ENCODE measurements at regions not wholly inside any gene's neighbourhood (a gene's known extent, or its start where the extent isn't known, plus 50 kb on each side); places are given as distances from the start of the nearest gene placed in this dataset.

- intact Hi-C loops (cut with micrococcal nuclease) = no loop called here
- Histone ChIP-seq H3K4me3 (replicated peaks in 1 of 3; ENCODE audit: low read depth in 2 of 3, low read length in 3 of 3) (no peak overlapping the region), H3K79me2 (ENCODE audit: insufficient read depth, low read length) (no peaks in the 10 kb centered on the region), H3K9me3 (replicated peaks in 1 of 2; ENCODE audit: control insufficient read depth in 1 of 2, insufficient read depth in 1 of 2, low read length in 2 of 2) (peaks cover 0 to 8% of the 10 kb centered on the region in 2 donors), H3K36me3 (replicated peaks in 1 of 2; ENCODE audit: control insufficient read depth in 1 of 2, insufficient read depth in 2 of 2, low read length in 2 of 2) (no peaks in the 10 kb centered on the region), H3K4me2 (replicated peaks; ENCODE audit: extremely low read depth, low read length, poor library complexity, severe bottlenecking) (no peak overlapping the region), H3K27ac (ENCODE audit: low read depth in 1 of 2, low read length in 2 of 2) (no peak overlapping the region), H3K27me3 (ENCODE audit: control insufficient read depth in 2 of 2, insufficient read depth in 2 of 2, low read length in 2 of 2) (no peaks in the 10 kb centered on the region), H2AFZ (ENCODE audit: insufficient read depth, low read depth, low read length, poor library complexity, severe bottlenecking) (no peak overlapping the region), H3K9ac (ENCODE audit: insufficient read depth, low read length, poor library complexity, severe bottlenecking) (no peak overlapping the region), H3K4me1 (ENCODE audit: control insufficient read depth in 1 of 2, insufficient read depth in 2 of 2, low read length in 2 of 2) (no peaks in the 10 kb centered on the region), H4K20me1 (ENCODE audit: insufficient read depth, low read length) (no peaks in the 10 kb centered on the region)
- Mint-ChIP-seq H3K36me3 (no peaks in the 10 kb centered on the region), H3K27ac (no peak overlapping the region), H3K4me3 (no peak overlapping the region), H3K4me1 (no peaks in the 10 kb centered on the region), H3K9me3 (peaks cover 0 to 18% (median 6%) of the 10 kb centered on the region in 7 donors), H3K27me3 (ENCODE audit: low read depth in 3 of 3) (peaks cover 0 to 2% (median 1%) of the 10 kb centered on the region in 3 donors)
- no peak for DNase-seq
- TF ChIP-seq, protein P1, sequence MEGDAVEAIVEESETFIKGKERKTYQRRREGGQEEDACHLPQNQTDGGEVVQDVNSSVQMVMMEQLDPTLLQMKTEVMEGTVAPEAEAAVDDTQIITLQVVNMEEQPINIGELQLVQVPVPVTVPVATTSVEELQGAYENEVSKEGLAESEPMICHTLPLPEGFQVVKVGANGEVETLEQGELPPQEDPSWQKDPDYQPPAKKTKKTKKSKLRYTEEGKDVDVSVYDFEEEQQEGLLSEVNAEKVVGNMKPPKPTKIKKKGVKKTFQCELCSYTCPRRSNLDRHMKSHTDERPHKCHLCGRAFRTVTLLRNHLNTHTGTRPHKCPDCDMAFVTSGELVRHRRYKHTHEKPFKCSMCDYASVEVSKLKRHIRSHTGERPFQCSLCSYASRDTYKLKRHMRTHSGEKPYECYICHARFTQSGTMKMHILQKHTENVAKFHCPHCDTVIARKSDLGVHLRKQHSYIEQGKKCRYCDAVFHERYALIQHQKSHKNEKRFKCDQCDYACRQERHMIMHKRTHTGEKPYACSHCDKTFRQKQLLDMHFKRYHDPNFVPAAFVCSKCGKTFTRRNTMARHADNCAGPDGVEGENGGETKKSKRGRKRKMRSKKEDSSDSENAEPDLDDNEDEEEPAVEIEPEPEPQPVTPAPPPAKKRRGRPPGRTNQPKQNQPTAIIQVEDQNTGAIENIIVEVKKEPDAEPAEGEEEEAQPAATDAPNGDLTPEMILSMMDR (IDR thresholded peaks at IDR 0.05) = no peak
- 79% methylated on average over 4 of the region's 4 CpGs for WGBS (ENCODE audit: insufficient coverage)
Observed at GRCh38 chr16:25488435-25488834, 203.3 kb upstream of the HS3ST4 start.

GRCh38 chr16:25487888-25488287 is 203.9 kb upstream of the HS3ST4 start:
- no peak for DNase-seq
- Histone ChIP-seq H3K4me1 (ENCODE audit: control insufficient read depth in 1 of 2, insufficient read depth in 2 of 2, low read length in 2 of 2) (no peaks in the 10 kb centered on the region), H3K4me2 (replicated peaks; ENCODE audit: extremely low read depth, low read length, poor library complexity, severe bottlenecking) (no peak overlapping the region), H4K20me1 (ENCODE audit: insufficient read depth, low read length) (no peaks in the 10 kb centered on the region), H2AFZ (ENCODE audit: insufficient read depth, low read depth, low read length, poor library complexity, severe bottlenecking) (no peak overlapping the region), H3K9me3 (replicated peaks in 1 of 2; ENCODE audit: control insufficient read depth in 1 of 2, insufficient read depth in 1 of 2, low read length in 2 of 2) (peaks cover 0 to 8% of the 10 kb centered on the region in 2 donors), H3K4me3 (replicated peaks in 1 of 3; ENCODE audit: low read depth in 2 of 3, low read length in 3 of 3) (no peak overlapping the region), H3K27ac (ENCODE audit: low read depth in 1 of 2, low read length in 2 of 2) (no peak overlapping the region), H3K9ac (ENCODE audit: insufficient read depth, low read length, poor library complexity, severe bottlenecking) (no peak overlapping the region), H3K79me2 (ENCODE audit: insufficient read depth, low read length) (no peaks in the 10 kb centered on the region), H3K36me3 (replicated peaks in 1 of 2; ENCODE audit: control insufficient read depth in 1 of 2, insufficient read depth in 2 of 2, low read length in 2 of 2) (no peaks in the 10 kb centered on the region), H3K27me3 (ENCODE audit: control insufficient read depth in 2 of 2, insufficient read depth in 2 of 2, low read length in 2 of 2) (no peaks in the 10 kb centered on the region)
- WGBS (ENCODE audit: insufficient coverage) = no CpG with 5 or more reads among the region's 1 CpG
- no peaks in the 10 kb centered on the region for H3K4me1 Mint-ChIP-seq
- H3K36me3 Mint-ChIP-seq = no peaks in the 10 kb centered on the region
- intact Hi-C loops (cut with micrococcal nuclease) = no loop called here
- TF ChIP-seq, protein P1 (IDR thresholded peaks at IDR 0.05) = no peak
- H3K9me3 Mint-ChIP-seq = peaks cover 0 to 18% (median 6%) of the 10 kb centered on the region in 7 donors
- no peak overlapping the region for H3K27ac Mint-ChIP-seq
- no peak overlapping the region for H3K4me3 Mint-ChIP-seq
- H3K27me3 Mint-ChIP-seq (ENCODE audit: low read depth in 3 of 3) = peaks cover 0 to 3% (median 2%) of the 10 kb centered on the region in 3 donors
